Chondrocyte (in vitro differentiated cells): ENCODE measurements at regions not wholly inside any gene's neighbourhood (a gene's known extent, or its start where the extent isn't known, plus 50 kb on each side); places are given as distances from the start of the nearest gene placed in this dataset.

Experiments used
- DNase-seq: peaks from one replicate; pipeline ENCODE4 v3.0.0; 2021; ENCODE audit warnings: mixed read lengths, low spot score
- H3K27ac Mint-ChIP-seq: one replicate; pipeline ENCODE4 v1.8.0; 2021; ENCODE audit warnings: mild to moderate bottlenecking, moderate library complexity, mixed read lengths; ENCODE audit not compliant: unreplicated experiment
- H3K27me3 Mint-ChIP-seq: 2 replicates; pipeline ENCODE4 v1.8.0; 2021; ENCODE audit warnings: low read depth, mixed read lengths
- H3K36me3 Mint-ChIP-seq: 2 replicates; pipeline ENCODE4 v1.8.0; 2021; ENCODE audit warnings: low read depth, mixed read lengths
- H3K4me1 Mint-ChIP-seq: 2 replicates; pipeline ENCODE4 v1.8.0; 2021; ENCODE audit warnings: low read depth, mild to moderate bottlenecking, mixed read lengths
- H3K4me3 Mint-ChIP-seq: one replicate; pipeline ENCODE4 v1.8.0; 2021; ENCODE audit warnings: mild to moderate bottlenecking, moderate library complexity, mixed read lengths; ENCODE audit not compliant: unreplicated experiment
- H3K9me3 Mint-ChIP-seq: 2 replicates; pipeline ENCODE4 v1.8.0; 2021; ENCODE audit warnings: low read depth, mixed read lengths
- CTCF ChIP-seq: fragments of 200-600 bp; sonication (generic); IDR thresholded peaks from 2 replicates; pipeline ENCODE4 v1.5.0; 2021; ENCODE audit warnings: antibody characterized with exemption, mild to moderate bottlenecking, moderate library complexity

- H3K27ac Mint-ChIP-seq, result no peak overlapping the region
- H3K4me1 Mint-ChIP-seq, result no peaks in the 10 kb centered on the region
- peaks cover 5% of the 10 kb centered on the region for H3K9me3 Mint-ChIP-seq
- H3K27me3 Mint-ChIP-seq, result peaks cover 4% of the 10 kb centered on the region
- no peak for DNase-seq
- no peak for TF ChIP-seq CTCF
- H3K4me3 Mint-ChIP-seq, result no peak overlapping the region
- H3K36me3 Mint-ChIP-seq, result no peaks in the 10 kb centered on the region
Observed at GRCh38 chr2:59806486-59806885, 747.0 kb downstream of the BCL11A start.

GRCh38 chr2:59804732-59805131, 748.7 kb downstream of the BCL11A start:
- Mint-ChIP-seq H3K27me3 (no peaks in the 10 kb centered on the region), H3K9me3 (peaks cover 11% of the 10 kb centered on the region), H3K27ac (no peak overlapping the region), H3K4me1 (no peaks in the 10 kb centered on the region), H3K4me3 (no peak overlapping the region), H3K36me3 (no peaks in the 10 kb centered on the region)
- no peak for TF ChIP-seq CTCF
- no peak for DNase-seq

GRCh38 chr2:59803586-59803985, 749.9 kb downstream of the BCL11A start:
- H3K4me1 Mint-ChIP-seq, result no peaks in the 10 kb centered on the region
- H3K27ac Mint-ChIP-seq, result no peak overlapping the region
- TF ChIP-seq CTCF, result no peak
- no peaks in the 10 kb centered on the region for H3K27me3 Mint-ChIP-seq
- no peak overlapping the region for H3K4me3 Mint-ChIP-seq
- H3K9me3 Mint-ChIP-seq, result peaks cover 11% of the 10 kb centered on the region
- DNase-seq, result no peak
- no peaks in the 10 kb centered on the region for H3K36me3 Mint-ChIP-seq

- no peak for DNase-seq
- H3K4me3 Mint-ChIP-seq, result no peak overlapping the region
- H3K27me3 Mint-ChIP-seq, result no peaks in the 10 kb centered on the region
- peaks cover 14% of the 10 kb centered on the region for H3K9me3 Mint-ChIP-seq
- no peaks in the 10 kb centered on the region for H3K4me1 Mint-ChIP-seq
- TF ChIP-seq CTCF, result no peak
- H3K27ac Mint-ChIP-seq, result no peak overlapping the region
- no peaks in the 10 kb centered on the region for H3K36me3 Mint-ChIP-seq
Observed at GRCh38 chr2:59798687-59799232, 754.7 kb downstream of the BCL11A start.

- no peak overlapping the region for H3K27ac Mint-ChIP-seq
- H3K9me3 Mint-ChIP-seq, result peaks cover 7% of the 10 kb centered on the region
- H3K36me3 Mint-ChIP-seq, result peaks cover 2% of the 10 kb centered on the region
Observed at GRCh38 chr2:59791004-59791618, 762.3 kb downstream of the BCL11A start.

More at GRCh38 chr2:59791004-59791618, 762.3 kb downstream of the BCL11A start:
- TF ChIP-seq CTCF, result no peak
- Mint-ChIP-seq H3K27me3 (peaks cover 8% of the 10 kb centered on the region), H3K4me3 (no peak overlapping the region), H3K4me1 (no peaks in the 10 kb centered on the region)
- DNase-seq, result no peak
